ENCODE measurements at regions not wholly inside any gene's neighbourhood (a gene's known extent, or its start where the extent isn't known, plus 50 kb on each side); places are given as distances from the start of the nearest gene placed in this dataset.

GRCh38 chr15:45948181-45948621 lies 313.4 kb downstream of the SQOR start:
- no peak for TF ChIP-seq CTCF (IDR thresholded peaks at IDR 0.05; ENCODE audit: low read length)
- no peak for TF ChIP-seq EZH2 (IDR thresholded peaks at IDR 0.05; ENCODE audit: borderline replicate concordance, low read length)
